HepG2 (cell line): ENCODE measurements at regions not wholly inside any gene's neighbourhood (a gene's known extent, or its start where the extent isn't known, plus 50 kb on each side); places are given as distances from the start of the nearest gene placed in this dataset.
"Not testable (repeated sequence)": the region's sequence is repeated elsewhere in the genome, so short reads cannot be mapped to it uniquely, and the experiment has no call there.

ENCODE experiments used
- ATAC-seq: fragments of 200-7000 bp; cut with Tn5 transposase; 3 replicates; pipeline ENCODE4 v1.9.1; 2020; ENCODE audit warnings: mild to moderate bottlenecking, moderate library complexity
- BruUV-seq: library from RNA; stranded (reverse); fragments of 400-500 nt; replicated peaks from 2 replicates; lab custom pipeline; 2021; lab: Mats Ljungman, UMichigan
- CTCF ChIA-PET: fragments of 300-600 bp; formaldehyde crosslinking; extraction: SDS; loops from one replicate; lab custom pipeline; 2021; ENCODE audit warnings: low total read pairs, inconsistent platforms, low intra/inter-chr PET ratio; lab: Yijun Ruan, JAX
- POLR2A ChIA-PET: fragments of 350-600 bp; sonication (Branson Sonifier 250); formaldehyde crosslinking; loops from one replicate; lab custom pipeline; 2020; ENCODE audit warnings: antibody characterized with exemption, inconsistent platforms; lab: Yijun Ruan, JAX
- DNase-seq: peaks from one replicate; pipeline ENCODE4 v3.0.0-alpha.2; 2015; ENCODE audit warnings: low spot score
- FAIRE-seq: peaks from 3 replicates; lab custom pipeline; 2011; peaks lifted over from hg19 to GRCh38; lab: Jason Lieb, UNC
- H2AFZ ChIP-seq: one replicate; pipeline ENCODE4 v1.6.1; 2011; ENCODE audit warnings: low read length, inconsistent platforms
- H3K27ac ChIP-seq: fragments of 300-600 bp; 3 replicates; pipeline ENCODE4 v1.8.0; 2011; ENCODE audit warnings: mixed run types, mild to moderate bottlenecking, mixed read lengths, low read length, inconsistent platforms; ENCODE audit not compliant: insufficient read depth; ENCODE audit errors: extremely low read length
- H3K27me3 ChIP-seq, 2 experiments: fragments of 200-600 bp in 1 of 2; 2 replicates in 1 of 2; 3 replicates in 1 of 2; pipeline versions ENCODE4 v1.6.0 to v1.8.0; 2011; ENCODE audit warnings: low read length in 2 of 2, mild to moderate bottlenecking in 2 of 2, moderate library complexity in 2 of 2, inconsistent platforms in 1 of 2; ENCODE audit not compliant: insufficient read depth in 2 of 2, control insufficient read depth in 1 of 2
- H3K36me3 ChIP-seq, 2 experiments: fragments of 200-600 bp in 1 of 2; replicated peaks in 1 of 2; 2 replicates in 1 of 2; 3 replicates in 1 of 2; pipeline versions ENCODE4 v1.5.1 to v1.8.0; 2011; ENCODE audit warnings: low read length in 2 of 2, inconsistent platforms in 1 of 2; ENCODE audit not compliant: insufficient read depth in 2 of 2, control insufficient read depth in 1 of 2
- H3K4me1 ChIP-seq: 2 replicates; pipeline ENCODE4 v1.5.1; 2012; ENCODE audit warnings: low read length, inconsistent platforms; ENCODE audit not compliant: insufficient read depth
- H3K4me2 ChIP-seq: 2 replicates; pipeline ENCODE4 v1.6.0; 2011; ENCODE audit warnings: low read depth, low read length, inconsistent platforms
- H3K4me3 ChIP-seq, 3 experiments: fragments of 200-600 bp in 1 of 3; sonication (generic), shearing (Covaris generic) in 1 of 3; replicated peaks in 1 of 3; 2 replicates each; pipeline ENCODE4 v1.5.1; 2011 to 2016; ENCODE audit warnings: low read length in 3 of 3, inconsistent platforms in 2 of 3, low read depth in 2 of 3, mild to moderate bottlenecking in 2 of 3, control low read depth in 1 of 3, mixed read lengths in 1 of 3; ENCODE audit not compliant: insufficient read depth in 1 of 3
- H3K79me2 ChIP-seq: one replicate; pipeline ENCODE4 v1.6.1; 2011; ENCODE audit warnings: low read length, inconsistent platforms; ENCODE audit not compliant: insufficient read depth
- H3K9ac ChIP-seq: 2 replicates; pipeline ENCODE4 v1.6.0; 2011; ENCODE audit warnings: mild to moderate bottlenecking, low read depth, low read length, inconsistent platforms; ENCODE audit not compliant: insufficient read depth
- H3K9me3 ChIP-seq: 2 replicates; pipeline ENCODE4 v1.5.1; 2012; ENCODE audit warnings: mild to moderate bottlenecking, low read length
- H4K20me1 ChIP-seq: 2 replicates; pipeline ENCODE4 v1.6.0; 2011; ENCODE audit warnings: inconsistent platforms, mild to moderate bottlenecking, low read length, moderate library complexity; ENCODE audit not compliant: insufficient read depth
- GZF1 ChIP-seq: sonication (generic); formaldehyde crosslinking; IDR thresholded peaks from 2 replicates; pipeline ENCODE4 v1.5.1; 2020; ENCODE audit warnings: mild to moderate bottlenecking, missing genetic modification reagents
- HOXA5 ChIP-seq: sonication (generic); formaldehyde crosslinking; IDR thresholded peaks from 2 replicates; pipeline ENCODE4 v1.4.0; 2020; ENCODE audit warnings: missing genetic modification reagents
- MAFG ChIP-seq: sonication (generic); formaldehyde crosslinking; IDR thresholded peaks from 2 replicates; pipeline ENCODE4 v1.5.1; 2020; ENCODE audit warnings: mild to moderate bottlenecking, missing genetic modification reagents
- MYNN ChIP-seq: sonication (generic); formaldehyde crosslinking; IDR thresholded peaks from 2 replicates; pipeline ENCODE4 v1.4.0; 2020; ENCODE audit warnings: mild to moderate bottlenecking, low read depth, missing genetic modification reagents
- RBM39 ChIP-seq: fragments of 200-400 bp; formaldehyde crosslinking; IDR thresholded peaks from one replicate; pipeline ENCODE4 v1.6.1; 2018; ENCODE audit warnings: antibody characterized with exemption, mild to moderate bottlenecking, low read depth, low read length; ENCODE audit not compliant: poor library complexity, severe bottlenecking
- RFX5 ChIP-seq: IDR thresholded peaks from 2 replicates; pipeline ENCODE4 v1.6.1; 2011; ENCODE audit warnings: low read depth, low read length, improper control_type of control experiment
- ZNF510 ChIP-seq: sonication (generic); formaldehyde crosslinking; IDR thresholded peaks from 2 replicates; pipeline ENCODE4 v1.4.0; 2020; ENCODE audit warnings: low read depth, mild to moderate bottlenecking, missing genetic modification reagents
- ZNF780A ChIP-seq: sonication (generic); formaldehyde crosslinking; IDR thresholded peaks from 2 replicates; pipeline ENCODE4 v1.8.0; 2022; ENCODE audit warnings: mild to moderate bottlenecking, missing genetic modification reagents, moderate library complexity
- WGBS: methylation state at CpG from one replicate; pipeline ENCODE4 v1.1.6; 2017; ENCODE audit warnings: low lambda C conversion rate; 5-methylcytosine and 5-hydroxymethylcytosine counted together
- in situ Hi-C: cut with HindIII; loops from 2 replicates; pipeline ENCODE4 v1.10.0; 2017; ENCODE audit warnings: low pct_unique_long_range_greater_than_20kb; ENCODE audit not compliant: extremely low pct_ligation_motif_present
- intact Hi-C: fragments of 100-400 bp; cut with micrococcal nuclease; formaldehyde crosslinking; loops from one replicate; pipeline ENCODE4 v1.10.0; 2022; ENCODE audit not compliant: unreplicated experiment
- TF ChIP-seq, protein P1 (sequence below): sonication (generic); formaldehyde crosslinking; IDR thresholded peaks from 2 replicates; pipeline ENCODE4 v1.5.0; 2020; ENCODE audit warnings: missing genetic modification reagents

DNA sequence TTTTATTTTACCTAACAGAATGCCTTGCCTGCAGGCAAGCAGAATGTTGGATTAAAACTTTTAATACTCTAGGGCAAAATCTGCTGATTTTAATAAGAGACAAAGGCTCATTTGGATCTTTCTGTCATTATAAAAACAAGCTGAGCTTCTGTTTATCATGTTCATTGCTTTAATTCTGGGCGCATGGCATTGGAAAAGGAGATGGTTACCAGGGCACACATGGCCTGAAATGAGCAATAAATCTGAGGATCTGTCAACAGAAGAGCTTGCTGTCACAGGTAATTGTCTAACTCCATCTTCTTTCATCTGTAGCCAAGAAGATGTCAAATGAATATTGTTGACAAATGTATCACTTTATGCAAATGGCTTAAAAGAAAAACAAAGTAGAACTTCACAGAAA is 439.6 kb downstream of the DOK5 start:
- H3K27ac ChIP-seq, result no peak overlapping the region
- WGBS, result 14% methylated on average over 1 of the region's 1 CpG
- DNase-seq, result no peak
- H3K4me1 ChIP-seq, result no peaks in the 10 kb centered on the region
- intact Hi-C loops, result no loop called here
- H3K4me3 ChIP-seq, result no peak overlapping the region
- TF ChIP-seq ZNF780A (CRISPR knock-in tag) (no peak), RBM39 (no peak), HOXA5 (CRISPR knock-in tag) (no peak), MAFG (CRISPR knock-in tag) (no peak), ZNF510 (CRISPR knock-in tag) (no peak), MYNN (no peak), RFX5 (no peak)
- TF ChIP-seq, protein P1, sequence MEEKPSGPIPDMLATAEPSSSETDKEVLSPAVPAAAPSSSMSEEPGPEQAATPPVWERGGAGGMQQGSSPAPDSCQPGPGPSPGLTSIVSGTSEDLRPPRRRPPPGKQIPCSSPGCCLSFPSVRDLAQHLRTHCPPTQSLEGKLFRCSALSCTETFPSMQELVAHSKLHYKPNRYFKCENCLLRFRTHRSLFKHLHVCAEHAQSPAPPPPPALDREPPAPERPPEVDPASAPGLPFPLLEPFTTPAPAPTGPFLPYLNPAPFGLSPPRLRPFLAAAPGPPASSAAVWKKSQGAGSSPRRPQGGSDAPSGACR (CRISPR knock-in tag), result no peak
- TF ChIP-seq, all 625 proteins: peak for 0
- no TSS peak for BruUV-seq
- peaks cover 83% of the 10 kb centered on the region for H3K9me3 ChIP-seq
- no peaks in the 10 kb centered on the region for H4K20me1 ChIP-seq
- H3K36me3 ChIP-seq, result no peaks in the 10 kb centered on the region
- no peaks in the 10 kb centered on the region for H3K27me3 ChIP-seq
- CTCF ChIA-PET, result no interaction called here
- H2AFZ ChIP-seq, result no peak overlapping the region
- H3K79me2 ChIP-seq, result no peaks in the 10 kb centered on the region
- no peak overlapping the region for H3K4me2 ChIP-seq
- FAIRE-seq, result no peak
- no peak for ATAC-seq
- POLR2A ChIA-PET, result no interaction called here
- in situ Hi-C loops, result no loop called here
- no peak overlapping the region for H3K9ac ChIP-seq

DNA sequence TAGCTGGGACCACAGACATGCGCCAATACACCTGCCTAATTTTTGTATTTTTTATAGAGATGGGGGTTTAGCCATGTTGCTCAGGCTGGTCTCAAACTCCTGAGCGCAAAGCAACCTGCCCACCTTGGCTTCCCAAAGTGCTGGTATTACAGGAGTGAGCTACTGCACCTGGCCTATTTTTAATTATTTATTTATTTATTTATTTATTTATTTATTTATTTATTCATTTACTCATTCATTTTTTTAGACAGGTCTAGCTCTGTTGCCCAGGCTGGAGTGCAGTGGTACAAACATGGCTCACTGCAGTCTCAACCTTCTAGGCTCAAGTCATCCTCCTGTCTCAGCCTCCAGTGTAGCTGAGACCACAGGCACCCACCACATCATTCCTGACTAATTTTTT is 434.3 kb downstream of the DOK5 start:
- Histone ChIP-seq H3K36me3 (no peaks in the 10 kb centered on the region), H2AFZ (no peak overlapping the region), H3K4me1 (no peaks in the 10 kb centered on the region), H3K4me2 (no peak overlapping the region), H3K9ac (no peak overlapping the region), H4K20me1 (no peaks in the 10 kb centered on the region), H3K4me3 (no peak overlapping the region), H3K27me3 (no peaks in the 10 kb centered on the region), H3K27ac (no peak overlapping the region), H3K79me2 (no peaks in the 10 kb centered on the region), H3K9me3 (peaks cover 79% of the 10 kb centered on the region)
- WGBS, result 16% methylated on average over 2 of the region's 2 CpGs
- intact Hi-C loops, result no loop called here
- FAIRE-seq (no peak), DNase-seq (no peak), ATAC-seq (no peak)
- in situ Hi-C loops, result no loop called here
- no peak for TF ChIP-seq GZF1 (CRISPR knock-in tag)
- ChIA-PET CTCF (no interaction called here), POLR2A (no interaction called here)
- BruUV-seq, result no TSS peak

DNA sequence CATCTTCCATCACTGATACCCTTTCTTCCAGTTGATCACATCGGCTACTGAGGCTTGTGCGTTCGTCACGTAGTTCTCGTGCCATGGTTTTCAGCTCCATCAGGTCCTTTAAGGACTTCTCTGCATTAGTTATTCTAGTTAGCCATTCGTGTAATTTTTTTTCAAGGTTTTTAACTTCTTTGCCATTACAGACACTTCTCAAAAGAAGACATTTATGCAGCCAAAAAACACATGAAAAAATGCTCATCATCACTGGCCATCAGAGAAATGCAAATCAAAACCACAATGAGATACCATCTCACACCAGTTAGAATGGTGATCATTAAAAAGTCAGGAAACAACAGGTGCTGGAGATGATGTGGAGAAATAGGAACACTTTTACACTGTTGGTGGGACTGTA is 430.7 kb downstream of the DOK5 start:
- H3K9ac ChIP-seq, ATAC-seq, FAIRE-seq, H3K4me1 ChIP-seq, H3K27me3 ChIP-seq, in situ Hi-C loops, H3K4me3 ChIP-seq, H3K27ac ChIP-seq, CTCF ChIA-PET, H3K36me3 ChIP-seq, H4K20me1 ChIP-seq, POLR2A ChIA-PET, H3K4me2 ChIP-seq, H2AFZ ChIP-seq, H3K79me2 ChIP-seq, DNase-seq, BruUV-seq, intact Hi-C loops: not testable (repeated sequence)
- peaks cover 77% of the 10 kb centered on the region for H3K9me3 ChIP-seq
- 51% methylated on average over 6 of the region's 6 CpGs for WGBS
